Fibroblast of lung (primary cell): ENCODE measurements at regions not wholly inside any gene's neighbourhood (a gene's known extent, or its start where the extent isn't known, plus 50 kb on each side); places are given as distances from the start of the nearest gene placed in this dataset.

Experiments
- DNase-seq, 2 donors: peaks; one replicate each; pipeline versions ENCODE4 v3.0.0 to v3.0.0-alpha.2; 2010; ENCODE audit warnings: low read depth in 2 of 2
- H2AFZ ChIP-seq: 2 replicates; pipeline ENCODE4 v1.5.1; 2012; ENCODE audit warnings: low read length, control low read depth, inconsistent platforms
- H3K27ac ChIP-seq: 2 replicates; pipeline ENCODE4 v1.5.1; 2011; ENCODE audit warnings: low read length, control low read depth; ENCODE audit not compliant: insufficient read depth
- H3K27me3 ChIP-seq: 2 replicates; pipeline ENCODE4 v1.5.1; 2011; ENCODE audit warnings: mild to moderate bottlenecking, low read length; ENCODE audit not compliant: control insufficient read depth, insufficient read depth
- H3K36me3 ChIP-seq: 2 replicates; pipeline ENCODE4 v1.5.1; 2011; ENCODE audit warnings: low read length; ENCODE audit not compliant: control insufficient read depth, insufficient read depth
- H3K4me1 ChIP-seq: 2 replicates; pipeline ENCODE4 v1.5.1; 2011; ENCODE audit warnings: low read length; ENCODE audit not compliant: control insufficient read depth, insufficient read depth; ENCODE audit errors: extremely low read depth
- H3K4me2 ChIP-seq: 2 replicates; pipeline ENCODE4 v1.5.1; 2011; ENCODE audit warnings: low read length, control low read depth; ENCODE audit not compliant: insufficient read depth; ENCODE audit errors: extremely low read depth
- H3K4me3 ChIP-seq, 4 experiments: fragments of 200-600 bp in 1 of 4; sonication (generic) in 1 of 4; replicated peaks in 1 of 4; 2 replicates each; pipeline ENCODE4 v1.5.1; 2011 to 2016; ENCODE audit warnings: low read length in 4 of 4, low read depth in 3 of 4, mild to moderate bottlenecking in 3 of 4, control low read depth in 2 of 4, inconsistent platforms in 1 of 4, mixed read lengths in 1 of 4; ENCODE audit not compliant: insufficient read depth in 1 of 4; ENCODE audit errors: control extremely low read depth in 1 of 4
- H3K79me2 ChIP-seq: 2 replicates; pipeline ENCODE4 v1.5.1; 2012; ENCODE audit warnings: mild to moderate bottlenecking, low read length, inconsistent platforms; ENCODE audit not compliant: control insufficient read depth, insufficient read depth
- H3K9ac ChIP-seq: 2 replicates; pipeline ENCODE4 v1.5.1; 2011; ENCODE audit warnings: mild to moderate bottlenecking, low read length, control low read depth; ENCODE audit not compliant: insufficient read depth
- H3K9me3 ChIP-seq: 2 replicates; pipeline ENCODE4 v1.5.1; 2012; ENCODE audit warnings: low read depth, low read length; ENCODE audit not compliant: control insufficient read depth, insufficient read depth
- H4K20me1 ChIP-seq: 2 replicates; pipeline ENCODE4 v1.5.1; 2011; ENCODE audit warnings: low read length; ENCODE audit not compliant: control insufficient read depth, insufficient read depth; ENCODE audit errors: extremely low read depth
- EZH2 ChIP-seq: IDR thresholded peaks from 2 replicates; pipeline ENCODE4 v1.5.1; 2012; ENCODE audit warnings: low read length, control low read depth, mild to moderate bottlenecking; ENCODE audit errors: missing control alignments
- TF ChIP-seq, protein P1 (sequence below), 2 donors: IDR thresholded peaks in 1 of 2; conservative IDR thresholded peaks in 1 of 2; 1 replicate in 1 of 2; 2 replicates in 1 of 2; pipeline ENCODE4 v1.5.1; 2011 to 2012; ENCODE audit warnings: low read length in 2 of 2, control low read depth in 1 of 2, inconsistent platforms in 1 of 2, low read depth in 1 of 2, mild to moderate bottlenecking in 1 of 2

DNA sequence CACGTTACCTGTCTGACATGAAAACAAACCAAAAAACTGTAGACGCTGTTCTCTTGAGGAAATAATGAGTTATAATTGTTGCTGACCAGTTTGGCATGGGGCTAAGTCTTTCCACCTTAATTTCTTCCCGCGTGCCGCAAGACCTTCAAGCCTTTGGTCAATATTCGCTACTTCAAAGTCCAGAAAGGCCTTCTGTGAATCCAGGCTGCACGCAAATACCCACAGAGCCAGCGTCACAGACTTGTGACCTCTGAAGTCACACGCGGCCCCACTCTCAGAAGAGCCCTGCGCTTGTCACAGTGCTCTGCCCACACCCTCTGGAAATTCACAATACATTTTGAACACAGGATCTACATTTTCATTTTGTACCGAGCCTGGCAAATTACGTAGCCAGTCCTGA, 275.2 kb downstream of the SHQ1 start:
- H3K4me3 ChIP-seq, result no peak overlapping the region
- no peak overlapping the region for H2AFZ ChIP-seq
- H3K27ac ChIP-seq, result no peak overlapping the region
- no peaks in the 10 kb centered on the region for H3K36me3 ChIP-seq
- H3K4me2 ChIP-seq, result no peak overlapping the region
- H3K9me3 ChIP-seq, result no peaks in the 10 kb centered on the region
- no peaks in the 10 kb centered on the region for H3K4me1 ChIP-seq
- H3K27me3 ChIP-seq, result peaks cover 3% of the 10 kb centered on the region
- H3K9ac ChIP-seq, result no peak overlapping the region
- TF ChIP-seq EZH2, result no peak
- TF ChIP-seq, protein P1, sequence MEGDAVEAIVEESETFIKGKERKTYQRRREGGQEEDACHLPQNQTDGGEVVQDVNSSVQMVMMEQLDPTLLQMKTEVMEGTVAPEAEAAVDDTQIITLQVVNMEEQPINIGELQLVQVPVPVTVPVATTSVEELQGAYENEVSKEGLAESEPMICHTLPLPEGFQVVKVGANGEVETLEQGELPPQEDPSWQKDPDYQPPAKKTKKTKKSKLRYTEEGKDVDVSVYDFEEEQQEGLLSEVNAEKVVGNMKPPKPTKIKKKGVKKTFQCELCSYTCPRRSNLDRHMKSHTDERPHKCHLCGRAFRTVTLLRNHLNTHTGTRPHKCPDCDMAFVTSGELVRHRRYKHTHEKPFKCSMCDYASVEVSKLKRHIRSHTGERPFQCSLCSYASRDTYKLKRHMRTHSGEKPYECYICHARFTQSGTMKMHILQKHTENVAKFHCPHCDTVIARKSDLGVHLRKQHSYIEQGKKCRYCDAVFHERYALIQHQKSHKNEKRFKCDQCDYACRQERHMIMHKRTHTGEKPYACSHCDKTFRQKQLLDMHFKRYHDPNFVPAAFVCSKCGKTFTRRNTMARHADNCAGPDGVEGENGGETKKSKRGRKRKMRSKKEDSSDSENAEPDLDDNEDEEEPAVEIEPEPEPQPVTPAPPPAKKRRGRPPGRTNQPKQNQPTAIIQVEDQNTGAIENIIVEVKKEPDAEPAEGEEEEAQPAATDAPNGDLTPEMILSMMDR (conservative IDR thresholded peaks at IDR 0.05 in 1 of 2, IDR thresholded peaks at IDR 0.05 in 1 of 2; ENCODE audit: low read depth in 1 of 2, low read length in 2 of 2), result no peak
- H4K20me1 ChIP-seq, result no peaks in the 10 kb centered on the region
- H3K79me2 ChIP-seq, result no peaks in the 10 kb centered on the region
- no peak for DNase-seq

DNA sequence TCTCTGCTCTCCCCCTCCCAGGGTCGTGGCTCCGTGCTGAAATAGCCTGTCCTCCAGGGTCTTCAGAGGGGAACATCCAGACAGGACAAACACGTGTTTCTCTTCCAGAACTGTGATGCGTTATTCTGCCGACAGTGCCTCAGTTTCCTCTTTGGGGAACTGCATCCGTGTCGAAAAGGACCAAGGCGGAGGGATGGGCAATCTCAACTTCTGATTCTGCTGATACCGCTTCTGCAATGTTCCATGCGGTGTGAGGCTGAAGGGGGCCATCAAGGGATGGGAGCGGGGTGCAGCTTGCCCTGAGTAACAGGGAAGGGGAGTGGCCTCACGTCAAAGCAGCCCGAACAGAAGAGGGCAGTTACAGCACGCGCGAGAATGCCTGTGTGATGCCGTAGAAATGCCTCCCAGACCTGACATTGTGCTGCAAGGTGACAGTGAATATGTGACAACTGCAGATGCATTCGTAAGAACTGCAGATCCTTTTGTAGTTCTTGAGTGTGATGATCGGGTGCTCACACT, 275.7 kb downstream of the SHQ1 start:
- no peak overlapping the region for H3K9ac ChIP-seq
- no peak overlapping the region for H3K27ac ChIP-seq
- DNase-seq, result no peak
- no peaks in the 10 kb centered on the region for H4K20me1 ChIP-seq
- no peaks in the 10 kb centered on the region for H3K9me3 ChIP-seq
- H3K27me3 ChIP-seq, result peaks cover 3% of the 10 kb centered on the region
- no peaks in the 10 kb centered on the region for H3K79me2 ChIP-seq
- H3K4me3 ChIP-seq, result no peak overlapping the region
- no peak overlapping the region for H2AFZ ChIP-seq
- TF ChIP-seq, protein P1 (conservative IDR thresholded peaks at IDR 0.05 in 1 of 2, IDR thresholded peaks at IDR 0.05 in 1 of 2; ENCODE audit: low read depth in 1 of 2, low read length in 2 of 2), result no peak
- TF ChIP-seq EZH2, result no peak
- H3K36me3 ChIP-seq, result no peaks in the 10 kb centered on the region
- no peak overlapping the region for H3K4me2 ChIP-seq
- H3K4me1 ChIP-seq, result no peaks in the 10 kb centered on the region

DNA sequence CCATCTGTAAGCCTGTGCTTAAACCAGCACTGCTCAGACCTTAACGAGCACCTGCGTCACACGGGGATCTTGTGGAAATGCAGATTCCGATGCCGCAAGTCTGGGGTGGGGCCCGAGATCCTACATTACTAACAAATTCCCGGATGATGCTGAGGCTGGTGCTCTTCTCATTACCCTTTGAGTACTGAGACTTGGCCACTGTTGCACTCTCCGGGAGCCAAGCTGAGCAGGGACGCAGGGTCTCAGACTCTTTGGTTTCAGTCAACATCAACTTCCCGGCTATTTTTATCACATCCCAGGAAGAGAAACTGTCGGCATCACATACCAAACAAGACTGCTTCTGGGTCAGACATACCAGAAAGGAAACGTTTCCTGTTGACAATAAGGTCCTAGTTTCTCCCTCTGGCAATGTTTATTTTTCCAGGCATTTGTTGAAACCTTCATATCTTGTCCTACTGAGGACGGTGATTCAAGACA, 276.6 kb downstream of the SHQ1 start:
- H3K36me3 ChIP-seq, result no peaks in the 10 kb centered on the region
- no peak overlapping the region for H3K9ac ChIP-seq
- no peak overlapping the region for H3K4me3 ChIP-seq
- no peaks in the 10 kb centered on the region for H3K9me3 ChIP-seq
- no peaks in the 10 kb centered on the region for H4K20me1 ChIP-seq
- peaks cover 3% of the 10 kb centered on the region for H3K27me3 ChIP-seq
- DNase-seq, result no peak
- no peak overlapping the region for H3K4me2 ChIP-seq
- H3K4me1 ChIP-seq, result no peaks in the 10 kb centered on the region
- no peak for TF ChIP-seq EZH2
- TF ChIP-seq, protein P1 (conservative IDR thresholded peaks at IDR 0.05 in 1 of 2, IDR thresholded peaks at IDR 0.05 in 1 of 2; ENCODE audit: low read depth in 1 of 2, low read length in 2 of 2), result no peak
- no peaks in the 10 kb centered on the region for H3K79me2 ChIP-seq
- no peak overlapping the region for H2AFZ ChIP-seq
- H3K27ac ChIP-seq, result no peak overlapping the region
